IMR-90 (cell line): ENCODE measurements at regions not wholly inside any gene's neighbourhood (a gene's known extent, or its start where the extent isn't known, plus 50 kb on each side); places are given as distances from the start of the nearest gene placed in this dataset.

Source experiments
- ATAC-seq: fragments of 200-7000 bp; cut with Tn5 transposase; 2 replicates; pipeline ENCODE4 v1.9.1; 2020; ENCODE audit warnings: low read depth, mild to moderate bottlenecking, moderate library complexity
- BruUV-seq: library from RNA; stranded (reverse); fragments of 400-500 nt; replicated peaks from 2 replicates; lab custom pipeline; 2021; lab: Mats Ljungman, UMichigan
- CTCF ChIA-PET: fragments of 300-600 bp; formaldehyde crosslinking; extraction: SDS; loops from one replicate; lab custom pipeline; 2021; ENCODE audit warnings: antibody characterized with exemption; lab: Yijun Ruan, JAX
- POLR2A ChIA-PET: fragments of 300-600 bp; sonication (Branson Sonifier 250); formaldehyde crosslinking; loops from one replicate; lab custom pipeline; 2022; ENCODE audit warnings: antibody characterized with exemption; ENCODE audit not compliant: unreplicated experiment; lab: Charles Lee
- DNase-seq: peaks from one replicate; pipeline ENCODE4 v3.0.0; 2013
- H2AFZ ChIP-seq: replicated peaks from 2 replicates; pipeline ENCODE3; 2013; ENCODE audit warnings: low read length, mild to moderate bottlenecking; ENCODE audit not compliant: poor library complexity
- H2AK5ac ChIP-seq: 2 replicates; pipeline ENCODE4 v1.6.1; 2013; ENCODE audit warnings: low read depth, low read length, inconsistent platforms
- H2AK9ac ChIP-seq: replicated peaks from 2 replicates; pipeline ENCODE3; 2013; ENCODE audit warnings: mild to moderate bottlenecking, low read depth, low read length, moderate library complexity; ENCODE audit not compliant: poor library complexity
- H2BK120ac ChIP-seq: 2 replicates; pipeline ENCODE4 v1.6.1; 2013; ENCODE audit warnings: low read depth, low read length, inconsistent platforms
- H2BK15ac ChIP-seq: 3 replicates; pipeline ENCODE4 v1.6.1; 2013; ENCODE audit warnings: low read depth, low read length, inconsistent platforms
- H2BK20ac ChIP-seq: 2 replicates; pipeline ENCODE4 v1.6.1; 2013; ENCODE audit warnings: low read depth, mild to moderate bottlenecking, inconsistent platforms, low read length, moderate library complexity
- H2BK5ac ChIP-seq: 2 replicates; pipeline ENCODE4 v1.6.1; 2013; ENCODE audit warnings: mild to moderate bottlenecking, low read depth, low read length, inconsistent platforms; ENCODE audit not compliant: poor library complexity, severe bottlenecking
- H3K14ac ChIP-seq: replicated peaks from 2 replicates; pipeline ENCODE4 v1.6.1; 2013; ENCODE audit warnings: low read depth, low read length, inconsistent platforms
- H3K18ac ChIP-seq: 2 replicates; pipeline ENCODE4 v1.6.1; 2013; ENCODE audit warnings: low read depth, low read length, control low read depth
- H3K23ac ChIP-seq: 2 replicates; pipeline ENCODE4 v1.6.1; 2013; ENCODE audit warnings: low read depth, low read length, inconsistent platforms
- H3K27ac ChIP-seq: 2 replicates; pipeline ENCODE4 v1.5.1; 2013; ENCODE audit warnings: mild to moderate bottlenecking, control low read depth, low read length; ENCODE audit not compliant: insufficient read depth
- H3K27me3 ChIP-seq: 2 replicates; pipeline ENCODE4 v1.6.1; 2013; ENCODE audit warnings: low read length; ENCODE audit not compliant: control insufficient read depth, insufficient read depth
- H3K36me3 ChIP-seq: 2 replicates; pipeline ENCODE4 v1.6.1; 2013; ENCODE audit warnings: low read length, mixed read lengths; ENCODE audit not compliant: control insufficient read depth, insufficient read depth
- H3K4ac ChIP-seq: 2 replicates; pipeline ENCODE4 v1.6.1; 2013; ENCODE audit warnings: low read depth, low read length, inconsistent platforms
- H3K4me1 ChIP-seq: 2 replicates; pipeline ENCODE4 v1.6.1; 2013; ENCODE audit warnings: low read length, mixed read lengths; ENCODE audit not compliant: control insufficient read depth, insufficient read depth
- H3K4me2 ChIP-seq: 2 replicates; pipeline ENCODE4 v1.6.1; 2013; ENCODE audit warnings: low read depth, mild to moderate bottlenecking, control low read depth, low read length, moderate library complexity
- H3K4me3 ChIP-seq: 2 replicates; pipeline ENCODE4 v1.5.1; 2013; ENCODE audit warnings: low read depth, mild to moderate bottlenecking, control low read depth, low read length, moderate library complexity; ENCODE audit not compliant: insufficient read depth
- H3K56ac ChIP-seq: 2 replicates; pipeline ENCODE4 v1.6.1; 2013; ENCODE audit warnings: low read length, inconsistent platforms; ENCODE audit not compliant: insufficient read depth; ENCODE audit errors: extremely low read depth
- H3K79me1 ChIP-seq, 2 experiments: 2 replicates each; pipeline ENCODE4 v1.6.1; 2013; ENCODE audit warnings: low read length in 2 of 2, inconsistent platforms in 1 of 2, low read depth in 1 of 2
- H3K9ac ChIP-seq: 2 replicates; pipeline ENCODE4 v1.6.1; 2013; ENCODE audit warnings: low read depth, low read length, control low read depth
- H3K9me1 ChIP-seq: 2 replicates; pipeline ENCODE4 v1.6.1; 2013; ENCODE audit warnings: low read length, inconsistent platforms; ENCODE audit not compliant: insufficient read depth
- H3K9me3 ChIP-seq: 2 replicates; pipeline ENCODE4 v1.6.1; 2013; ENCODE audit warnings: low read length; ENCODE audit not compliant: control insufficient read depth, insufficient read depth
- H4K20me1 ChIP-seq: 2 replicates; pipeline ENCODE4 v1.6.1; 2013; ENCODE audit warnings: low read length, inconsistent platforms; ENCODE audit not compliant: insufficient read depth
- H4K5ac ChIP-seq: 2 replicates; pipeline ENCODE4 v1.6.1; 2013; ENCODE audit warnings: mild to moderate bottlenecking, low read depth, low read length, control low read depth
- H4K8ac ChIP-seq, 2 experiments: 2 replicates each; pipeline ENCODE4 v1.6.1; 2013; ENCODE audit warnings: low read depth in 2 of 2, low read length in 2 of 2, control low read depth in 1 of 2, inconsistent platforms in 1 of 2
- H4K91ac ChIP-seq: 2 replicates; pipeline ENCODE4 v1.6.1; 2013; ENCODE audit warnings: low read depth, low read length, inconsistent platforms; ENCODE audit not compliant: insufficient read depth
- BHLHE40 ChIP-seq: fragments of 150-350 bp; IDR thresholded peaks from 2 replicates; pipeline ENCODE4 v1.6.1; 2016; ENCODE audit warnings: mild to moderate bottlenecking, low read depth, low read length
- CEBPB ChIP-seq: IDR thresholded peaks from 2 replicates; pipeline ENCODE4 v1.6.1; 2012; ENCODE audit warnings: low read depth, low read length, improper control_type of control experiment
- CHD1 ChIP-seq: IDR thresholded peaks from 2 replicates; pipeline ENCODE4 v1.6.1; 2012; ENCODE audit warnings: low read depth, low read length, improper control_type of control experiment
- CTCF ChIP-seq: conservative IDR thresholded peaks from 2 replicates; pipeline ENCODE4 v1.5.1; 2012; ENCODE audit warnings: mild to moderate bottlenecking, low read depth, low read length, improper control_type of control experiment
- ELK1 ChIP-seq: fragments of 150-350 bp; IDR thresholded peaks from 2 replicates; pipeline ENCODE4 v1.6.1; 2016; ENCODE audit warnings: low read depth, mild to moderate bottlenecking, low read length, moderate library complexity, borderline replicate concordance
- FOS ChIP-seq: fragments of 150-350 bp; IDR thresholded peaks from 2 replicates; pipeline ENCODE4 v1.6.1; 2016; ENCODE audit warnings: low read depth, low read length
- MAFK ChIP-seq: IDR thresholded peaks from 2 replicates; pipeline ENCODE4 v1.6.1; 2012; ENCODE audit warnings: low read depth, low read length, improper control_type of control experiment
- MAZ ChIP-seq: IDR thresholded peaks from 2 replicates; pipeline ENCODE4 v1.6.1; 2012; ENCODE audit warnings: low read depth, mild to moderate bottlenecking, low read length, improper control_type of control experiment, moderate library complexity, borderline replicate concordance
- MXI1 ChIP-seq: IDR thresholded peaks from 2 replicates; pipeline ENCODE4 v1.6.1; 2012; ENCODE audit warnings: low read depth, mild to moderate bottlenecking, low read length, moderate library complexity, borderline replicate concordance
- NFE2L2 ChIP-seq: fragments of 150-350 bp; IDR thresholded peaks from 2 replicates; pipeline ENCODE4 v1.6.1; 2016; ENCODE audit warnings: low read depth, mild to moderate bottlenecking, low read length
- POLR2A ChIP-seq: IDR thresholded peaks from 2 replicates; pipeline ENCODE4 v1.6.1; 2012; ENCODE audit warnings: mild to moderate bottlenecking, low read depth, low read length
- RAD21 ChIP-seq: IDR thresholded peaks from 2 replicates; pipeline ENCODE4 v1.6.1; 2012; ENCODE audit warnings: low read length, improper control_type of control experiment
- RCOR1 ChIP-seq: IDR thresholded peaks from 2 replicates; pipeline ENCODE4 v1.6.1; 2012; ENCODE audit warnings: mild to moderate bottlenecking, low read length, improper control_type of control experiment; ENCODE audit not compliant: insufficient replicate concordance
- RFX5 ChIP-seq: IDR thresholded peaks from 2 replicates; pipeline ENCODE4 v1.8.0; 2012; ENCODE audit warnings: low read depth, mild to moderate bottlenecking, low read length, moderate library complexity
- SMC3 ChIP-seq: fragments of 150-350 bp; IDR thresholded peaks from 2 replicates; pipeline ENCODE4 v1.6.1; 2016; ENCODE audit warnings: low read depth, mild to moderate bottlenecking, antibody characterized with exemption, low read length, moderate library complexity
- USF2 ChIP-seq: fragments of 150-350 bp; IDR thresholded peaks from 2 replicates; pipeline ENCODE4 v1.6.1; 2017; ENCODE audit warnings: mild to moderate bottlenecking, antibody characterized with exemption, low read length, low read depth
- whole genome bisulfite sequencing, 2 experiments: methylation state at CpG; one replicate each; pipeline versions ENCODE4 v1.1.5 to v1.1.7; 2013; ENCODE audit warnings: missing lambda C conversion rate in 2 of 2; ENCODE audit not compliant: insufficient read length in 1 of 2; ENCODE audit errors: extremely low coverage in 2 of 2; 5-methylcytosine and 5-hydroxymethylcytosine counted together
- dilution Hi-C: fragments of 300-500 bp; cut with HindIII; formaldehyde crosslinking; loops from one replicate; pipeline ENCODE4 v1.14.3; 2018; ENCODE audit warnings: low sequenced_read_pairs; ENCODE audit not compliant: unreplicated experiment
- in situ Hi-C: fragments of 300-500 bp; cut with MboI; formaldehyde crosslinking; loops from 3 replicates; pipeline ENCODE4 v1.14.3; 2019; ENCODE audit warnings: low sequenced_read_pairs, inconsistent platforms, mixed read lengths
- intact Hi-C: fragments of 100-400 bp; cut with micrococcal nuclease; formaldehyde crosslinking; loops from 2 replicates; pipeline ENCODE4 v1.10.0; 2022

GRCh38 chr16:35409503-35409902 is 1950.1 kb downstream of the TP53TG3F start:
- ATAC-seq (no peak), DNase-seq (no peak)
- intact Hi-C loops (no loop called here), dilution Hi-C loops (no loop called here), in situ Hi-C loops (no loop called here)
- Histone ChIP-seq H4K20me1 (no peaks in the 10 kb centered on the region), H2BK120ac (no peak overlapping the region), H4K5ac (no peak overlapping the region), H3K27ac (no peak overlapping the region), H3K14ac (no peak overlapping the region), H3K9me3 (peaks cover 8% of the 10 kb centered on the region; the same call in 1 of the 2 replicates), H4K91ac (no peak overlapping the region), H3K18ac (no peak overlapping the region), H2AK9ac (no peak overlapping the region), H2AK5ac (no peak overlapping the region), H2BK5ac (no peak overlapping the region), H3K79me1 (no peaks in the 10 kb centered on the region), H3K9me1 (no peaks in the 10 kb centered on the region), H3K4me1 (no peaks in the 10 kb centered on the region), H4K8ac (no peak overlapping the region), H2AFZ (no peak overlapping the region), H3K9ac (no peak overlapping the region), H2BK15ac (no peak overlapping the region), H3K4ac (no peak overlapping the region), H3K4me2 (no peak overlapping the region), H3K36me3 (no peaks in the 10 kb centered on the region), H3K23ac (no peak overlapping the region), H3K27me3 (no peaks in the 10 kb centered on the region), H2BK20ac (no peak overlapping the region), H3K4me3 (no peak overlapping the region), H3K56ac (no peak overlapping the region)
- ChIA-PET CTCF (no interaction called here), POLR2A (no interaction called here)
- no peak for TF ChIP-seq POLR2A
- no peak for TF ChIP-seq USF2
- no peak for TF ChIP-seq NFE2L2
- no peak for TF ChIP-seq MXI1
- TF ChIP-seq SMC3: no peak
- TF ChIP-seq ELK1: no peak
- TF ChIP-seq RCOR1: no peak
- TF ChIP-seq MAFK: no peak
- no peak for TF ChIP-seq CTCF
- TF ChIP-seq CEBPB: no peak
- TF ChIP-seq CHD1: no peak
- TF ChIP-seq MAZ: no peak
- TF ChIP-seq BHLHE40: no peak
- TF ChIP-seq FOS: no peak
- TF ChIP-seq RFX5: no peak
- no peak for TF ChIP-seq RAD21
- WGBS, 2 experiments: no CpG with 5 or more reads among the region's 1 CpG
- no TSS peak for BruUV-seq
